Natural killer cell (primary cell): ENCODE measurements at regions not wholly inside any gene's neighbourhood (a gene's known extent, or its start where the extent isn't known, plus 50 kb on each side); places are given as distances from the start of the nearest gene placed in this dataset.

Experiments used
- ATAC-seq, 3 donors: fragments of 150-1000 bp in 2 of 3; fragments of 200-7000 bp in 1 of 3; cut with Tn5 transposase; 1 replicate in 1 of 3; 2 replicates in 2 of 3; pipeline ENCODE4 v1.10.0; 2021; ENCODE audit warnings: mild to moderate bottlenecking in 2 of 3, moderate library complexity in 2 of 3
- DNase-seq, 2 donors: peaks; one replicate each; pipeline versions ENCODE4 v3.0.0 to v3.0.0-alpha.2; 2013 to 2021; ENCODE audit warnings: mixed read lengths in 1 of 2
- H3K27ac ChIP-seq: one replicate; pipeline ENCODE4 v1.5.1; 2013; ENCODE audit warnings: mild to moderate bottlenecking, low read length
- H3K27me3 ChIP-seq: one replicate; pipeline ENCODE4 v1.6.1; 2013; ENCODE audit warnings: low read length; ENCODE audit not compliant: control insufficient read depth, insufficient read depth
- H3K36me3 ChIP-seq: one replicate; pipeline ENCODE4 v1.6.1; 2013; ENCODE audit warnings: low read length; ENCODE audit not compliant: control insufficient read depth, insufficient read depth
- H3K4me1 ChIP-seq: one replicate; pipeline ENCODE4 v1.6.1; 2013; ENCODE audit warnings: low read length; ENCODE audit not compliant: control insufficient read depth, insufficient read depth
- H3K4me3 ChIP-seq: one replicate; pipeline ENCODE4 v1.5.1; 2013; ENCODE audit warnings: low read length
- H3K9me3 ChIP-seq: one replicate; pipeline ENCODE4 v1.6.1; 2013; ENCODE audit warnings: low read length; ENCODE audit not compliant: control insufficient read depth, insufficient read depth
- H3K27ac Mint-ChIP-seq, 2 donors: one replicate each; pipeline ENCODE4 v1.8.0; 2022; ENCODE audit warnings: mild to moderate bottlenecking in 2 of 2, mixed read lengths in 2 of 2, moderate library complexity in 1 of 2
- H3K27me3 Mint-ChIP-seq, 2 donors: one replicate each; pipeline ENCODE4 v1.8.0; 2022; ENCODE audit warnings: low read depth in 2 of 2, mixed read lengths in 2 of 2
- H3K36me3 Mint-ChIP-seq: one replicate; pipeline ENCODE4 v1.8.0; 2022; ENCODE audit warnings: mixed read lengths
- H3K4me1 Mint-ChIP-seq, 2 donors: one replicate each; pipeline ENCODE4 v1.8.0; 2022; ENCODE audit warnings: mixed read lengths in 2 of 2
- H3K4me3 Mint-ChIP-seq: one replicate; pipeline ENCODE4 v1.8.0; 2022; ENCODE audit warnings: mild to moderate bottlenecking, moderate library complexity, mixed read lengths
- H3K9me3 Mint-ChIP-seq, 2 donors: one replicate each; pipeline ENCODE4 v1.8.0; 2022; ENCODE audit warnings: mixed read lengths in 2 of 2
- WGBS: methylation state at CpG from one replicate; pipeline ENCODE4 v1.1.7; 2013; ENCODE audit warnings: missing lambda C conversion rate; ENCODE audit not compliant: insufficient coverage; 5-methylcytosine and 5-hydroxymethylcytosine counted together
- intact Hi-C: fragments of 100-400 bp; cut with micrococcal nuclease; formaldehyde crosslinking; loops from one replicate; pipeline ENCODE4 v1.14.2; 2022
- TF ChIP-seq, protein P1 (sequence below): fragments of 200-600 bp; IDR thresholded peaks from one replicate; pipeline ENCODE4 v1.8.0; 2022; ENCODE audit warnings: antibody characterized with exemption

DNA sequence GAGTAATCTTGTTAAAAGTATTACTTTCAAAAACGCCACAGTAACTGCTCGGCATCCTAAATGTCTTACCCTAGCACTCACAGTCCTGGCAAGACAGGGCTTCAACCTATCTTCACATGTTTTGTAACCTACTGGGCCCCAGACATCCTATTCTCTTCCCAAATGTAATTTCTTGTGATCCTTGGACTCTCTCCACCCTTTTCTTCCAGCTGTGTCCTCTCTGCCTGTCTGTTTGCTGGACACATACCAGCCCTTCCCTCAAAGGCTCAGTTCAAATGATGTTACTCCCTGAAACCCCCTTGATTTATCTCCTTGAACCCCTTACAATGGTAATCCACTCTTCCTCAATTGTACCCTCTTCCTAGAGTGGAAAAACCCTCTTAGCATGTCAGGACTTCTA, 60.1 kb upstream of the CNEP1R1 start:
- Histone ChIP-seq H3K4me3 (no peak overlapping the region), H3K27ac (no peak overlapping the region), H3K27me3 (no peaks in the 10 kb centered on the region), H3K9me3 (no peaks in the 10 kb centered on the region), H3K36me3 (no peaks in the 10 kb centered on the region), H3K4me1 (no peaks in the 10 kb centered on the region)
- Mint-ChIP-seq H3K4me1 (no peaks in the 10 kb centered on the region), H3K27ac (no peak overlapping the region), H3K36me3 (no peaks in the 10 kb centered on the region), H3K4me3 (no peak overlapping the region), H3K27me3 (peaks cover 24 to 43% of the 10 kb centered on the region in 2 donors), H3K9me3 (no peaks in the 10 kb centered on the region)
- DNase-seq (no peak), ATAC-seq (no peak)
- 73% methylated on average over 2 of the region's 2 CpGs for WGBS
- TF ChIP-seq, protein P1, sequence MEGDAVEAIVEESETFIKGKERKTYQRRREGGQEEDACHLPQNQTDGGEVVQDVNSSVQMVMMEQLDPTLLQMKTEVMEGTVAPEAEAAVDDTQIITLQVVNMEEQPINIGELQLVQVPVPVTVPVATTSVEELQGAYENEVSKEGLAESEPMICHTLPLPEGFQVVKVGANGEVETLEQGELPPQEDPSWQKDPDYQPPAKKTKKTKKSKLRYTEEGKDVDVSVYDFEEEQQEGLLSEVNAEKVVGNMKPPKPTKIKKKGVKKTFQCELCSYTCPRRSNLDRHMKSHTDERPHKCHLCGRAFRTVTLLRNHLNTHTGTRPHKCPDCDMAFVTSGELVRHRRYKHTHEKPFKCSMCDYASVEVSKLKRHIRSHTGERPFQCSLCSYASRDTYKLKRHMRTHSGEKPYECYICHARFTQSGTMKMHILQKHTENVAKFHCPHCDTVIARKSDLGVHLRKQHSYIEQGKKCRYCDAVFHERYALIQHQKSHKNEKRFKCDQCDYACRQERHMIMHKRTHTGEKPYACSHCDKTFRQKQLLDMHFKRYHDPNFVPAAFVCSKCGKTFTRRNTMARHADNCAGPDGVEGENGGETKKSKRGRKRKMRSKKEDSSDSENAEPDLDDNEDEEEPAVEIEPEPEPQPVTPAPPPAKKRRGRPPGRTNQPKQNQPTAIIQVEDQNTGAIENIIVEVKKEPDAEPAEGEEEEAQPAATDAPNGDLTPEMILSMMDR = no peak
- intact Hi-C loops = no loop called here

DNA sequence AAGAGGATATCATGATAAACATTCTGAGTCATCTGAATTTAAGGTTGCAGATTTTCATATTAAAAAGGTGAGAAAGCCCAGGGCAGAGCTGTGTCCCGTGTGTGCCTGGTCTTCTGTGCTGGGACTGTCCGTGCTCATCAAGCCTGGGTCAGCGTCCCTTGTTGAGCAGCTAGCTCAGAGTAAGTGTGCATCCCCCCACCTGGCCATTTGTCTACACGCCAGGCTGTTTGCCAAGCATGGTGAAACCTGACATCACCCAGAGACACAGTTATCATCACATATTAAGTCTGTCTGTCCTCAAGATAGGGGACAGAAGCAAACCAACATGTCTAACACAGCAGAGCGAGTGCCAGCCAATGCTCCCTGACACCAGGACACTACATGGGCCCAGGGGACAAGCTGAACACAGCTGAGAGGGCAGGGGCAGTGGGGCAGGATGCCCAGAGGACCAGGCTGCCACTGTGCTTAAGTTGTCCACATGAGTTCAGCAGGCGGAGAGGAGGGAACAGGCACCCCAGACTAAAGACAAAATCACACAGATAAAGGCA, 57.9 kb upstream of the CNEP1R1 start:
- TF ChIP-seq, protein P1 = no peak
- Histone ChIP-seq H3K27me3 (no peaks in the 10 kb centered on the region), H3K27ac (no peak overlapping the region), H3K36me3 (no peaks in the 10 kb centered on the region), H3K4me1 (no peaks in the 10 kb centered on the region), H3K9me3 (no peaks in the 10 kb centered on the region), H3K4me3 (no peak overlapping the region)
- WGBS = 74% methylated on average over 5 of the region's 6 CpGs
- Mint-ChIP-seq H3K36me3 (no peaks in the 10 kb centered on the region), H3K27ac (no peak overlapping the region), H3K4me1 (no peaks in the 10 kb centered on the region), H3K4me3 (no peak overlapping the region), H3K27me3 (peaks cover 23 to 45% of the 10 kb centered on the region in 2 donors), H3K9me3 (no peaks in the 10 kb centered on the region)
- ATAC-seq = no peak
- intact Hi-C loops = no loop called here
- DNase-seq = no peak

DNA sequence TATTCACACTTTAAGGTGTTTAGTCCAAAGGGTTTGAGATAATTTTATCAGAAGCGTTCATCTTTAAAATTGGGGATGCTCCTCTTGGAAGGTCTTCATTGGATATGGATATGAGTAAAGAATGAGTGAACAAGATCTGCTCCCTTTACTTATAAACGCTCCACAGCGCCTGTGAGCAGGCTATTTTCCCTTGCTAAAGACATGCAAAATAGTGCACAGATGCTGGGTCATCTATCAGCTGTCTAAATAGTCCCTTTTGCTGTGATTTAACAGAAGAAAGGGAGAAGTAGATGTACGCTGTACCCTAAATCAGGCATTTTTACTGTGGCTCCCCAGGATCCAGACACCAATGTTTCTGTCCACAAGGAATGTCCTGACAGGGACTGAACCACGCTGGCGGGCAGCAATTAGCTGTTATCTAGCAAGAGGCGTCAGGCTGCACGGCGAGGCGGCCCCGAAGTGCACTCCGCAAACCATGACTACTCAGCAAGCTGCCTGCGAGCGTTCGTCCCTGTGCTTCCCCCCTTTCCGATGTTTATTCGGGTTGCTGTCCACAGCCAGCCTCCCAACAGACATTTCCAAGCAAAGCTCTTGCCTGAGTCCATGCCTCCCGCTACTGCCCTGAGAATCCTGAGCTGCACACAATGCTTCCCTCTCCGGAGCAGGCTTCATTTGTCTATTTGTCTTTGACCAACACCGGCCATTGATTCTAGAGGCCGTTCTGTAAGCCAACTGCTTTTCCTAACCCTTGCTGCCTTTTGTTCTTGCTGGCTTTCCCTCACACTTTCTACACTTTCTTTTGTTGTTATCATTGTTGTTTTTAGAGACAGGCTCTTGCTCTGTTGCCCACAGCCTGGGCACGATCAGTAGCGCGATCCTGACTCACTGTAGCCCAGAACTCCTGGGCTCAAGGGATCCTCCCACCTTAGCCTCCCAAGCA, 55.7 kb upstream of the CNEP1R1 start:
- Mint-ChIP-seq H3K27ac (no peak overlapping the region), H3K4me3 (no peak overlapping the region), H3K36me3 (no peaks in the 10 kb centered on the region), H3K9me3 (no peaks in the 10 kb centered on the region), H3K4me1 (no peaks in the 10 kb centered on the region), H3K27me3 (peaks cover 18 to 40% of the 10 kb centered on the region in 2 donors)
- Histone ChIP-seq H3K4me1 (no peaks in the 10 kb centered on the region), H3K36me3 (no peaks in the 10 kb centered on the region), H3K4me3 (no peak overlapping the region), H3K27me3 (no peaks in the 10 kb centered on the region), H3K27ac (no peak overlapping the region), H3K9me3 (no peaks in the 10 kb centered on the region)
- intact Hi-C loops = no loop called here
- DNase-seq (no peak), ATAC-seq (no peak)
- TF ChIP-seq, protein P1 = no peak
- WGBS = 61% methylated on average over 24 of the region's 24 CpGs
